GM12873 (cell line): ENCODE measurements at regions not wholly inside any gene's neighbourhood (a gene's known extent, or its start where the extent isn't known, plus 50 kb on each side); places are given as distances from the start of the nearest gene placed in this dataset.

Source experiments
- CTCF ChIP-seq: IDR thresholded peaks from 2 replicates; pipeline ENCODE4 v1.5.1; 2012; ENCODE audit warnings: low read depth, mild to moderate bottlenecking, moderate library complexity, low read length, control low read depth; ENCODE audit not compliant: insufficient read depth; ENCODE audit errors: missing control alignments

DNA sequence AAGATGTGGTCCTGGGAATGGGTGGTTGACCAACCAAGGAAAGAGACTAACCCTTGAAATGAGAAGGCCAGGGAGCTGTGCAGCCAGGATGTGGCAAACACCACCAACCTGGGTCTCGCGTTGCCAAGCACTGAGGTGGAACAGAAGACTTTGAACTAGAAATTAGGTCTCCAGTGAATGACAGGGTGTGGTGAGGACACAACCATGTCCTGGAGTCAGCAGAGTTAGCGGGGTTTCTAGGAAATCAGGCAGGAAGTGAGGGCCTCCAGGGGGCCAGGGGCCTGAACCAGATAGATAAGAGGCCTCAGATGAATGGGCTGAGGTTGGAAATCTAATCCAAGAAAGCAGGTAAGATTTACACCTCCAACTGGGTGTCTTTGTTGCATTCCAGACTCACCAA lies 353.3 kb upstream of the ARID1B start:
- no peak for TF ChIP-seq CTCF

- TF ChIP-seq CTCF, result no peak
Measured at GRCh38 chr6:156423075-156423474, 354.1 kb upstream of the ARID1B start.

DNA sequence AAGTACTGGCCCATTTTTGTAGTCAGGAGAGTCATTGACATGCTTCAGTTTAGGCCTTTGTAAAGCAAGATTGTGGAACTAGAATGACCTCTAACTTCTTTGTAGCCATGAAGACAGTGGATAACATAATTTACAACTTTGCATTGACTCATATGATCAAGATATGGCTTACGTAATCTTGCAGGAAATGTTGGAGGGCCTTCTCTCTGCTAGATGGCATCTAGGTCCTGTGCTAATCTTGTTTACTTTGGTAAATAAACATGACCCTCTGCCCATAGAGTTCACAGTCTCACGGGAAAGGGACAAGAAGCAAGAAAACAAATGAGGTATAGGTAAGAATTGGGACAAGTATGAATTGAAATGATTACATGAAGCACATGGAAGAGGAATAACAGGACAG lies 355.2 kb upstream of the ARID1B start:
- no peak for TF ChIP-seq CTCF

DNA sequence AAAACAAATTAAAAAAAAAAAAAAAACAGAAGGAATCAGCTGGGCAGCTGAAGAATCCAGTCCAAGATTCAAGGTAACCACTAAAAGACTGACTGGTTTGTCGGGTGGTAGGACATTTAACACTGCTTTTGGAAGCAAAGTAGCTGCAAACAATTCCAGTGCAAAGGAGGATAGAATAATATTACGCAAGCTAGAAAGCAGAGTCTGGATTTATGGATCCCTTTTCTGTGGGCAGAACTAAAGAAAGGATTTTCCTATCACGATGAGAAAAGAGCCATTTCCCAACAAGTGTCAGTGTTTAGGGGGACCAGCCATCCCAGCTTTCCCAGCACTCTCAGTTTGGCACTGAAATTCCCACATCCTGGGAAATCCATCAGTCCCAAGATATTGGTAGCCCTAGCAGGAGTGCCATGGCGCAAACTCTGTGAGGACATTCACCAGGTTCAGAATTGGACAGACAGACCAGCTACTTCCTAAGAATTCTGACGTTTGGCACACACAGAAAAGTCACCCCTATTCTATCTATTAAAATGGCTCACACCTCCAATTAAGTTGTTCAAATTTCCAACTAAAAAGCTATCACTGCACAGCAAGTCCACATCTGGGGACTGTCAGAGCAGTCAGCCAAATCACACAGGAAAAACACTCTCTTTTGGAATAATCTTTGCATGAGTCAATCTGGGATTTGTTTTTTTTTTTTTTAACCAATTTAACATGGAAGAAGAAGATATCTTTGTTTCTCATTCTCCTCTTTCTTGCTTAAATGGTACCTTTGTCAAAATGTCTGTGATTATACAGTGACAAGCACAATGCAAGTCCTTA lies 356.8 kb upstream of the ARID1B start:
- TF ChIP-seq CTCF, result no peak

DNA sequence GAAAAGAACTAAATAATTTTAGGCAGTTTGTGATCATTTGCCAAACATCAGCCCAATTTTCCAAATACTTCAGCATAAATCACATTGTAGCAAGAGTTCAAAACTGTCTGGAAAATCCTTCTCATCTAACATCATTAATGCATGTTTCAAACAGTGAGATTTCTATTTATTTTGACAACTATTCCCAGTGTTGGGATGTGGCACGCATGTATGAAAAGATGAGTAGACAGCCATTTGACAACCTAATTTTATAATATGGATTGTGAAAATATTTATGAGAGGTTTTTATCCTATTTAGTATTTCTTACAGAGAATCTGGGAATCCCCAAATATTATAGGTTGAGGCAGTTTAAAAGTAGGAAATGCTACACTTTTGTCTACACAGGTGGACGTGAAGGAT lies 357.6 kb upstream of the ARID1B start:
- TF ChIP-seq CTCF, result no peak

DNA sequence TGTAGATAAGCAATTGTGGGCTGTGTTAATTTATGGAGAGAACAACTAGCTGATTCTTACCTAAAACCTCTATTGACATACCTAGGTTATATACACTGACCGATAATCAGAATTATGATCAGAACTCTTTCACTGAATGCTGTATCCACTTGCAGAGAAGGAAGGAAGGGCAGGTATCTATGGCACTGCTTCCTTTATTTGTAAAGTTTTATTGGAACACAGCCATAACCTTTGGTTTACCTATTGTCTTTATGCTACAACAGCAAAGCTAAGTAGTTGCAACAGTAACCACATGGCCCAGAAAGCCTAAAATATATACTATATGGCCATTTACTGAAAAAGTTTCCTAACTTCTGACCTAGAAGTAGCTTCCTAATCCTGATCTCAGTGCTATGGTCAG lies 358.9 kb upstream of the ARID1B start:
- no peak for TF ChIP-seq CTCF

GRCh38 chr6:156416391-156416790 lies 360.8 kb upstream of the ARID1B start:
- TF ChIP-seq CTCF, result no peak
